ENCODE measurements at regions not wholly inside any gene's neighbourhood (a gene's known extent, or its start where the extent isn't known, plus 50 kb on each side); places are given as distances from the start of the nearest gene placed in this dataset.
"Not testable (repeated sequence)": the region's sequence is repeated elsewhere in the genome, so short reads cannot be mapped to it uniquely, and the experiment has no call there.

DNA sequence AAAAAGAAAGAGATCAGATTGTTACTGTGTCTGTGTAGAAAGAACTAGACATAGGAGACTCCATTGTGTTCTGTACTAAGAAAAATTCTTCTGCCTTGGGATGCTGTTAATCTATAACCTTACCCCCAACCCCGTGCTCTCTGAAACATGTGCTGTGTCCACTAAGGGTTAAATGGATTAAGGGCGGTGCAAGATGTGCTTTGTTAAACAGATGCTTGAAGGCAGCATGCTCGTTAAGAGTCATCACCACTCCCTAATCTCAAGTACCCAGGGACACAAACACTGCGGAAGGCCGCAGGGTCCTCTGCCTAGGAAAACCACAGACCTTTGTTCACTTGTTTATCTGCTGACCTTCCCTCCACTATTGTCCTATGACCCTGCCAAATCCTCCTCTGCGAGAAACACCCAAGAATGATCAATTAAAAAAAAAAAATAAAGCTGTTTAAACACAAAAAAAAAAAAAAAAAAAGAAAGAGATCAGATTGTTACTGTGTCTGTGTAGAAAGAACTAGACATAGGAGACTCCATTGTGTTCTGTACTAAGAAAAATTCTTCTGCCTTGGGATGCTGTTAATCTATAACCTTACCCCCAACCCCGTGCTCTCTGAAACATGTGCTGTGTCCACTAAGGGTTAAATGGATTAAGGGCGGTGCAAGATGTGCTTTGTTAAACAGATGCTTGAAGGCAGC, 58.6 kb downstream of the ANXA2R start:
- TF ChIP-seq YY1 (IDR thresholded peaks at IDR 0.05; ENCODE audit: insufficient read depth, insufficient read length); SUZ12 (IDR thresholded peaks at IDR 0.05; ENCODE audit: extremely low read depth, insufficient read depth, insufficient read length); ZNF274 (IDR thresholded peaks at IDR 0.05; ENCODE audit: low read depth, low read length): not testable (repeated sequence)
